ENCODE measurements at regions not wholly inside any gene's neighbourhood (a gene's known extent, or its start where the extent isn't known, plus 50 kb on each side); places are given as distances from the start of the nearest gene placed in this dataset.

GRCh38 chr3:127457546-127458145 is 132.9 kb downstream of the TPRA1 start:
- no peak for DNase-seq

GRCh38 chr3:127457094-127457475 is 133.4 kb downstream of the TPRA1 start:
- DNase-seq: no peak

GRCh38 chr3:127456471-127457093 is 134.0 kb downstream of the TPRA1 start:
- DNase-seq: no peak

DNA sequence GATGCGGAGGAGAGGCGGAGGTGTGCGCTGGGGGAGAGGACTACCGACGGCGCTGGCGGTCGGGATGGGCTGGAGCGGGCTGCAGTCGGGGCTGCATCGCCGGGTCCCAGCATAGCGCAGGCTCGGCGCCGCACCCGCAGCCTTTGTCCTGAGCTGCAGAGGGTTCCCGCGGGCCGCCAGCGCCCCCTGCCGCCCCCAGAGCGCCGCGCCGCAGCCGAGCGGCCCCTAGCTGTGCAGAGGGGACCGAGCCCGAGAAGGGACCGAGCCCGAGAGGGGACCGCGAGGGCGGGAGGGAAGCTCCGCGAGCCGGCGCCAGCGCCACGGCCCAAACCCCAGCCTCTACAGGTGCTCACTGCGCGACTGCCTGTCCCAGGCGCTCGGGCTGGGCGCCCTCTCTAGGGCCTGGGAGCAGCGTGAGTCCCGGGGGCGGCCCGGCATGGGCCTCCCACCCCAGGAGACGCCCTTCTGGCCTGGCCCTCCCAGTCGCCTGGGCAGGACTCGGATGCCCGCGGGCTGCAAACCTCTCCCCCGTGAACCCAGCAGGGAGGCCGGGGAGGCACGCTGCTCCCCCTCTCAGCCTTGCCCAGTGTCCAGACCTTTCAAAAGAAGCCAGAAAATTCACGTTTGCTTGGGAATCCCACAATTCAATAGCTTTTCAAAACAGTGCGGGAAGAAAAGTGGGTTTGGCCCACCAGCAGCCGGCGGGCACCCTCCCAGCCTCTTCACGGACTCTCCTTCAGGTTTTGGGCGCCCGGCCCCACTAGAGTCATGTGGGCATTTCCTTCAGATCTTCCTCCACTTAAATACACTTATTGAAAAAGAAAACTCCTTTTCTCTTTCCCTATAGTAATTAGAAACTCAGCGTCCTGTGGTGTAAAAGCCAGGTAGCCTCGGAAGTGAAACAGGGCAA is 134.7 kb downstream of the TPRA1 start:
- DNase-seq: peak; percentile 67

DNA sequence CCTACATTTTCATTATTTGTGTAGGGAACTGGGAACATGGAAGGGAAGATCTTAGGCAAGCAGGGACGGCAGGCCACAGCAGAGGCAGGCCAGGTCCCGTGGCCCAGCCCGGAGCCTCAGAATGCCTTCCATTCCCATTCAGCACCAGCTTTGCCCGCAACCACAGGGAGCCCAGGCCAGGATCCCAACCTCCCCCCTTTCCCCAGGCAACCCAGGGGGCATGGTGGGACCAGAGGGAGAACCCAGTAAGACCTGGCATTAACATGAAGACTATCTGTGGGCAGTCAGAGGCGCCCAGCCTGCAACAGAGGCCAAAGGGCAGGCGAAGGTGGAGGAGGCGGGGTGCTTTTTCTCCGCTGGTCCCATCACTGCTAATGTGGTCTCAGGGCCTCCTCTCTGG is 135.6 kb downstream of the TPRA1 start:
- no peak for DNase-seq

DNA sequence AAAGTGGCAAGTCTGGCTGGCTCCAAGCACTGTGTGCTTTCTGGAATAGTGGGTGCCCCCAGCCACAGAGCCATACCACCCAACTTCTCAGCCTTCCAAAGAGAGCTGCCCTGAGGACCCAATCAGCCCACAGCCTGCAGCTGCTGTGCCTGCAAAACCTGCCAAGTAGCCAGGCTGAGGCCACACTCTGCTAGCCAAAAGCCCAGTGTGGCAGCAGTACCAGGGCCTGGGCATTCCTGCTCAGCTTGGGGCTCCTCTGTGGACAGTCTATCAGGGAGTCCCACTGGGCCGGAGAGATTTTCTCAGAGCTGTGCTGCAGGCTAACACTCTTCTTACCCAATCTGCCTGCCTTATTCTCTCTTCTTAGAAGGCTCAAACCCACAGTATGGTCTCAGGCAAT is 136.5 kb downstream of the TPRA1 start:
- no peak for DNase-seq

DNA sequence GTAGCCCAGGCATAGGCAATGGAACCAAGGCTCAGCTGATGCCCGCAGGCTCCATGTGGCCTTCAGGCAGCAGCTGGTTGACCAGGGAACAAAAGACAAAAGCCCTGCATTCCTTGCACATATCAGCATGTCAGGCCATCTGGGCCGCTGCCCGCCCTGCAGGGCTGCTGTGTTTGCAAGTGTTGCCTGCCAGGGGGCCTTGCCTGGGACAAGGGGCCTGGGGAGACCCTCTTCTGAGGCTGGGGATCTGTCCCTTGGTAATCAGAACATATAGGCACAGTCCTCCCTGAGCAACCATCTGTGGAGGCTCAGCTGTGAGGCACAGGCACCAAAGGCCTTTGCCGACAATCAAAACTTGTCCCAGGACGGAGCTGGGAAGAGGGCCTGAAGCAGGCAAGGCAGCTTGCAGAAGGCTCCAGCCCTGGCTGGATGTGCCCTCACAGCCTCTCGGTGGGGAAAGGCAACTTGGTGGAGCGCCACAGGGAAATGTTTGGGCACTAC is 138.2 kb downstream of the TPRA1 start:
- no peak for DNase-seq

GRCh38 chr3:127451321-127451720 is 139.2 kb downstream of the TPRA1 start:
- DNase-seq: no peak

DNA sequence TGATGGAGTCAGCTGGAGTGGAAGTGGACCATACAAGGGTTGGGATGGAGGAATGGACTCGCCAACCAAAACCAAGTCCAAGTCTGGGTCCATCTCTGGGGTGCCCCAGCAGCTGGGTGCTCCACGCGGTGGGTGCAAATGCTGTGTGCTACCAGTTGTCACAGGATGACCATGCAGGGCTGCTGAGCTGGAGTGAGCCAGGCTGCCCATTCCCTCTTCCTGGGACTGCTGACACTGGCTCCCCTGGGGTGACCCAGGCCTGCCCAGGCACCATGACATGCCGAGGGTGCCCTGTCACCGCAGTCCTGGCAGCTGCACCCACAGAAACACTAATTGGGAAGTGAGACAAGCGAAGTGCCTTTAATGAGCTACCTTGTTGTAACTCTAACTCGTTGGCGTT is 140.2 kb downstream of the TPRA1 start:
- no peak for DNase-seq

DNA sequence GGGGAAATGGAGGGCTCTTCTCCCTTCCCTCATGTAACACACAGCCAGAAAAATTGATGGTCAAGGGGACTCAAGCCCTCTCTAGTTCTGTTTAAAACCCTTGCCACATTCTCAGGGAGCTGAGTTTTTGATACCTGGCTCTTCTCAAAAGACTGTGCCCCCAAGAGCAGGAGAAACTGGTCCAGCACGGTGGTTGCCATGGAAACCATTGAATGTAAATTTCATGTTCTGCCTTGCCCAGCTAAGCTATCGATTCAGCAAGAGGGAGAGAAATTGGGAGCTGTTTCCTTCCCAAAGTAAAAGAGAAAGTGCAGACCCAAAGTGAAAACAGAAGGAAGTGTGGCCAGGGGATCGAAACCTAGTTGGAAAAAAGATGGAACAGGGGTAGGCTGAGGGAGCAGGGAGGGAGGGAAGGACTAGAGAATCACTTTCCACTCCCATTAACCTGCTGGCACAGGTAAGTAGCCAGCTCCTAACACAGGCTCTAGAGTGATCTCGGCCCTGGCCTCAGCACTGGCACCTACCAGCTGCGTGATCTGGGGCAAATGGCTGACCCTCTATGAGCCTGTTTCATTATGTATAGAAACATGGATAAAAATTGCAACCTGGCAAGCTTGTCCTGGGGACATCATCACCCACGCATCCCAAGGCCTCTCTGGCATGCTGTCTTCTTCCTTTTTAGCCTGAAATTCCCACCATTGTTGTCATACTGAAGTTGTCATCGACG is 140.9 kb downstream of the TPRA1 start:
- no peak for DNase-seq

GRCh38 chr3:127448671-127449070 is 141.9 kb downstream of the TPRA1 start:
- DNase-seq: no peak

- DNase-seq: no peak
Observed at GRCh38 chr3:127448161-127448561, 142.4 kb downstream of the TPRA1 start.

DNA sequence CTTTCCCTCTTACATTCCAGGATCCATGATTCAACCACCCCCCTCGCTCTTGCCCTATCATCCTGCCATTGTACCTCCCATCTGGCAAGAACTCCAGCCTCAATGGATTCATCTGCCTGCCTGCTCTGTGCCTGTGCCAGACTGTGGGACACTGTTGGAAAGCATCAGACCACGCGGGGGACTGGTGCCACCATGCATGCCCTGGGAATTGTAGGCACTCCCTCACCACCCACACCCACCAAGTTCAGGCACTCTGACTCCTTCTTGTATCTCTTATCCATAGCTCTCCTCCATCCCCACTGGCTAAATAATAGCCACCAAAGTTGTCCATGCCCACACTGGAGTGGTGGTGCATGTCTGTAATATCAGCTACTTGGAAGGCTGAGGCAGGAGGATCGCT is 143.8 kb downstream of the TPRA1 start:
- no peak for DNase-seq

DNA sequence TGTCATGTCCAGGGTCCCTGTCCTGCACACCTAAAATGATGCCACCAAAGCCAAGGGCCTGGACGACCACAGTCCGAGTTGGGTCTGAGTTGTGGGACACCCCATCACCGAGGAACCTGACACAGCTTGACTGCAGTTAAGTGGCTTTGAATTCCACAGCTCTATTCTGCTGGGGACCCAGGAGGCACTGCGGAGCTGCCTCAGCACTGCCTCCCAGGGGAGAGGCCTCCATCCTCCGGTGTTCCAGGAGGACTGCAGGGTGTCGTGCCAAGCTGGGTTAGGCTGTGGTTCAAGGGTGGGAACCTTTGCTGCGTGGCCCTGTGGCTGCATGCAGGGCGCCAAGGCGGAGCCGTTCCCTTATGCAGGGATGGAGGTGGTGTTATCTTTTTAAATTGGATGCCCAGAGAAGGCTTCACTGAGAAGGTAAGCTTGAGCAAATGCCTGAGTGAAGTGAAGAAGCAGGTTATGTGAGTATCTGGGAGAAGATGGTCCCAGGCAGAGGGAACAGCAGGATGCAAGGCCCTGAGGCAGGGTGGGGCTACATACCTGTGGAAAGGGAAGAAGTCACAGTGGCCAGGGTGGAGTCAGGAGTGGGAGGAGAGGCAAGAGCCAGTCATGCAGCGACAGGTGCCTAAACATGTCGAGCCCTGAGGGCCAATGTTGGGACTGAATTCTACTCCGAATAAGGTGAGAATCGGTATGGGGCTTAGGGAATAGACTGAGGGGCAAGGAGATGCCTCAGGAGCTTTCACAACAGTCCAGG is 144.8 kb downstream of the TPRA1 start:
- DNase-seq: no peak

- no peak for DNase-seq
Observed at GRCh38 chr3:127444761-127445160, 145.8 kb downstream of the TPRA1 start.

DNA sequence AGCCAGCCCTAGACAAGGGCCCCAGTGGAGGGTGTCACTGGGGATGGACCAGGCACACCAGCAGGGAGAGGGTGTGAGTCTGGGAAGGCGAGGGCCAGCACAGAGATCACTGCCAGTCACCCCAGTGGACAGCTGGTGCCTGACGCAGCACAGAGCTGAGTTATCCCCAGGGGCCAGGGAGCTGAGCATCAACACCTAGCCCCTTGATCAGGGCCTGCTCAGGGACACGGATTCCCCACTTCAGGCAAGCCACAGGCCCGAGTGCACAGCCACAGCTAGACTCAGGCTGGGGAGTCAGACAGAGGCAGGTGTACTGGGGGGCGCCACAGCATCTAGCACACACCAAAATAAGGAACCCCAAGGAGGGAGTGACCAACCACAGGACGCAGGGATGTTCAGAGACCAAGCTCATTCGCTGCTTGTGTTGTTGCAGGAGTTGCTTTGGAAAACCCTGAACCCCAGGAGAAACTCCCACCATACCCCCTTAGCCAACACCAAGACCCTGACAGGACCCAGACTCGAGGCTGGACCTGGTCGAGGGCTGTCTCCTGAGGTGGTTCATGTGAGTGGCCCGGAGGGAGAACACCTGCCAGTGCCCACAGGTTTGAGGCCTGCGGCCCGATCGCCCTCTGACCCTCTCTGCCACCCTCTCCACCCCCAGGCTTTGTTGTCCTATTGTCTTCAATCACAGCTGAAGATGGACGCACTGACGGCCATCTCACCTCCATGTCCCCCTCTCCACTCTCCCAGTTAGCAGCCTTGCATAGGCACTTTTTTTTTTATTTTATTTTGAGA is 146.8 kb downstream of the TPRA1 start:
- no peak for DNase-seq

DNA sequence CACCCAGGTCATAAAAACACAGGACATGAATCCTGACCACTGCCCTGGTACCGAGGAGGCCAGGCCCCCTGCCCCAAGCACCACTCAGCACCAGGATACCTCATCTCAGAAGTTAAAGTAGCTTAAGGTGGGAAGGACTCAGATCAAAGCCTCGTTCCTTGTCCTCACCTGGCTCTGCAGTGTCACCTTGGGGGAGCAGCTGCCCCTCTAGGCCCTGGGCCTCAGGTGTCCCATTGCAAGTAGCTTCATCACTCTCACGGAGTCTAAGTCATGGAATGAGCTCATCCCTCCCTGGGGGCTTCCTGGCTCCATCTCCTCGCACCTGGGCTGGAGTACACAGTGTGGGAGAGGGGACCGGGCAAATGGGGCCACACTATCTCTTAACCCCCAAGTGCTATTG is 148.0 kb downstream of the TPRA1 start:
- no peak for DNase-seq

- DNase-seq: no peak
Observed at GRCh38 chr3:127441764-127442163, 148.8 kb downstream of the TPRA1 start.

DNA sequence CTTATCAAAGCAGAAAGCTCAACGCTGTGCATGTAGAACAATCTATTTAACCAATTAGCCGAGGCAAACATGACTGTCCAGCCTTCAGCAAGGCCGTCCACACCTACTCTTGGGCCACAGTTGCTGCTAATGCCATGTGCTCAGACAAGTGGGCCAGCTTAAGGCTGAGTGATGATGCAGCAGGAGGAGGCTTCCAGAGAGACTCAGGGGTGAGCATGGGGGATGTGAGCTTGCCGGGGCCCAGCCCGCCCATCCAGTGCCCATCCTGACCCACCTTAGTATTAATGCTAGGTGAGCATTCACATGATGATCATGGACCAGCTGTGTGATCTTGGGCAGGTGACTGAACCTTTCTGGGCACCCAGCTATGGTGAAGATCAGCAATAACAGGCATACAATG is 150.1 kb downstream of the TPRA1 start:
- no peak for DNase-seq

GRCh38 chr3:127439621-127440020 is 150.9 kb downstream of the TPRA1 start:
- no peak for DNase-seq

- no peak for DNase-seq
Observed at GRCh38 chr3:127438951-127439350, 151.1 kb upstream of the PRR20G start.

DNA sequence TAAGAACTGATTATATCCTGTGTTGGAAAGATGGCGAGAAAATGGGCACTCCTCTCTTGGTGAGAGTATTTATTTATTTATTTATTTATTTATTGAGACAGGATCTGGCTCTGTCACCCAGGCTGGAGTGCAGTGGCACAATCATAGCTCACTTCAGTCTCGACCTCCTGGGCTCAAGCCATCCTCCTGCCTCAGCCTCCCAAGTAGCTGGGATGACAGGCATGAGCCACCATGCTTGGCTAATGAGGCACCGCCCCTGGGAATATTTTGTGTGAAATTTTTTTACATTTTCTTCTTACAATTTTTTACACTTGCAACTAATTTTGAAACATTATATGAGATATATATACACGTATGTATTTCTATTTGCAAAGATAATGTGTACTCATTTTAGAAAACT is 150.5 kb upstream of the PRR20G start:
- DNase-seq: no peak

Measured in NCI-H1694 (cell line).